IMR-90 (cell line): ENCODE measurements at regions not wholly inside any gene's neighbourhood (a gene's known extent, or its start where the extent isn't known, plus 50 kb on each side); places are given as distances from the start of the nearest gene placed in this dataset.

Experiments used
- ATAC-seq: fragments of 200-7000 bp; cut with Tn5 transposase; 2 replicates; pipeline ENCODE4 v1.9.1; 2020; ENCODE audit warnings: low read depth, mild to moderate bottlenecking, moderate library complexity
- BruUV-seq: library from RNA; stranded (reverse); fragments of 400-500 nt; replicated peaks from 2 replicates; lab custom pipeline; 2021; lab: Mats Ljungman, UMichigan
- CTCF ChIA-PET: fragments of 300-600 bp; formaldehyde crosslinking; extraction: SDS; loops from one replicate; lab custom pipeline; 2021; ENCODE audit warnings: antibody characterized with exemption; lab: Yijun Ruan, JAX
- POLR2A ChIA-PET: fragments of 300-600 bp; sonication (Branson Sonifier 250); formaldehyde crosslinking; loops from one replicate; lab custom pipeline; 2022; ENCODE audit warnings: antibody characterized with exemption; ENCODE audit not compliant: unreplicated experiment; lab: Charles Lee
- DNase-seq: peaks from one replicate; pipeline ENCODE4 v3.0.0; 2013
- H2AFZ ChIP-seq: replicated peaks from 2 replicates; pipeline ENCODE3; 2013; ENCODE audit warnings: low read length, mild to moderate bottlenecking; ENCODE audit not compliant: poor library complexity
- H2AK5ac ChIP-seq: 2 replicates; pipeline ENCODE4 v1.6.1; 2013; ENCODE audit warnings: low read depth, low read length, inconsistent platforms
- H2AK9ac ChIP-seq: replicated peaks from 2 replicates; pipeline ENCODE3; 2013; ENCODE audit warnings: mild to moderate bottlenecking, low read depth, low read length, moderate library complexity; ENCODE audit not compliant: poor library complexity
- H2BK120ac ChIP-seq: 2 replicates; pipeline ENCODE4 v1.6.1; 2013; ENCODE audit warnings: low read depth, low read length, inconsistent platforms
- H2BK15ac ChIP-seq: 3 replicates; pipeline ENCODE4 v1.6.1; 2013; ENCODE audit warnings: low read depth, low read length, inconsistent platforms
- H2BK20ac ChIP-seq: 2 replicates; pipeline ENCODE4 v1.6.1; 2013; ENCODE audit warnings: low read depth, mild to moderate bottlenecking, inconsistent platforms, low read length, moderate library complexity
- H2BK5ac ChIP-seq: 2 replicates; pipeline ENCODE4 v1.6.1; 2013; ENCODE audit warnings: mild to moderate bottlenecking, low read depth, low read length, inconsistent platforms; ENCODE audit not compliant: poor library complexity, severe bottlenecking
- H3K14ac ChIP-seq: replicated peaks from 2 replicates; pipeline ENCODE4 v1.6.1; 2013; ENCODE audit warnings: low read depth, low read length, inconsistent platforms
- H3K18ac ChIP-seq: 2 replicates; pipeline ENCODE4 v1.6.1; 2013; ENCODE audit warnings: low read depth, low read length, control low read depth
- H3K23ac ChIP-seq: 2 replicates; pipeline ENCODE4 v1.6.1; 2013; ENCODE audit warnings: low read depth, low read length, inconsistent platforms
- H3K27ac ChIP-seq: 2 replicates; pipeline ENCODE4 v1.5.1; 2013; ENCODE audit warnings: mild to moderate bottlenecking, control low read depth, low read length; ENCODE audit not compliant: insufficient read depth
- H3K27me3 ChIP-seq: 2 replicates; pipeline ENCODE4 v1.6.1; 2013; ENCODE audit warnings: low read length; ENCODE audit not compliant: control insufficient read depth, insufficient read depth
- H3K36me3 ChIP-seq: 2 replicates; pipeline ENCODE4 v1.6.1; 2013; ENCODE audit warnings: low read length, mixed read lengths; ENCODE audit not compliant: control insufficient read depth, insufficient read depth
- H3K4ac ChIP-seq: 2 replicates; pipeline ENCODE4 v1.6.1; 2013; ENCODE audit warnings: low read depth, low read length, inconsistent platforms
- H3K4me1 ChIP-seq: 2 replicates; pipeline ENCODE4 v1.6.1; 2013; ENCODE audit warnings: low read length, mixed read lengths; ENCODE audit not compliant: control insufficient read depth, insufficient read depth
- H3K4me2 ChIP-seq: 2 replicates; pipeline ENCODE4 v1.6.1; 2013; ENCODE audit warnings: low read depth, mild to moderate bottlenecking, control low read depth, low read length, moderate library complexity
- H3K4me3 ChIP-seq: 2 replicates; pipeline ENCODE4 v1.5.1; 2013; ENCODE audit warnings: low read depth, mild to moderate bottlenecking, control low read depth, low read length, moderate library complexity; ENCODE audit not compliant: insufficient read depth
- H3K56ac ChIP-seq: 2 replicates; pipeline ENCODE4 v1.6.1; 2013; ENCODE audit warnings: low read length, inconsistent platforms; ENCODE audit not compliant: insufficient read depth; ENCODE audit errors: extremely low read depth
- H3K79me1 ChIP-seq, 2 experiments: 2 replicates each; pipeline ENCODE4 v1.6.1; 2013; ENCODE audit warnings: low read length in 2 of 2, inconsistent platforms in 1 of 2, low read depth in 1 of 2
- H3K9ac ChIP-seq: 2 replicates; pipeline ENCODE4 v1.6.1; 2013; ENCODE audit warnings: low read depth, low read length, control low read depth
- H3K9me1 ChIP-seq: 2 replicates; pipeline ENCODE4 v1.6.1; 2013; ENCODE audit warnings: low read length, inconsistent platforms; ENCODE audit not compliant: insufficient read depth
- H3K9me3 ChIP-seq: 2 replicates; pipeline ENCODE4 v1.6.1; 2013; ENCODE audit warnings: low read length; ENCODE audit not compliant: control insufficient read depth, insufficient read depth
- H4K20me1 ChIP-seq: 2 replicates; pipeline ENCODE4 v1.6.1; 2013; ENCODE audit warnings: low read length, inconsistent platforms; ENCODE audit not compliant: insufficient read depth
- H4K5ac ChIP-seq: 2 replicates; pipeline ENCODE4 v1.6.1; 2013; ENCODE audit warnings: mild to moderate bottlenecking, low read depth, low read length, control low read depth
- H4K8ac ChIP-seq, 2 experiments: 2 replicates each; pipeline ENCODE4 v1.6.1; 2013; ENCODE audit warnings: low read depth in 2 of 2, low read length in 2 of 2, control low read depth in 1 of 2, inconsistent platforms in 1 of 2
- H4K91ac ChIP-seq: 2 replicates; pipeline ENCODE4 v1.6.1; 2013; ENCODE audit warnings: low read depth, low read length, inconsistent platforms; ENCODE audit not compliant: insufficient read depth
- MXI1 ChIP-seq: IDR thresholded peaks from 2 replicates; pipeline ENCODE4 v1.6.1; 2012; ENCODE audit warnings: low read depth, mild to moderate bottlenecking, low read length, moderate library complexity, borderline replicate concordance
- NFE2L2 ChIP-seq: fragments of 150-350 bp; IDR thresholded peaks from 2 replicates; pipeline ENCODE4 v1.6.1; 2016; ENCODE audit warnings: low read depth, mild to moderate bottlenecking, low read length
- WGBS, 2 experiments: methylation state at CpG; one replicate each; pipeline versions ENCODE4 v1.1.5 to v1.1.7; 2013; ENCODE audit warnings: missing lambda C conversion rate in 2 of 2; ENCODE audit not compliant: insufficient read length in 1 of 2; ENCODE audit errors: extremely low coverage in 2 of 2; 5-methylcytosine and 5-hydroxymethylcytosine counted together
- dilution Hi-C: fragments of 300-500 bp; cut with HindIII; formaldehyde crosslinking; loops from one replicate; pipeline ENCODE4 v1.14.3; 2018; ENCODE audit warnings: low sequenced_read_pairs; ENCODE audit not compliant: unreplicated experiment
- in situ Hi-C: fragments of 300-500 bp; cut with MboI; formaldehyde crosslinking; loops from 3 replicates; pipeline ENCODE4 v1.14.3; 2019; ENCODE audit warnings: low sequenced_read_pairs, inconsistent platforms, mixed read lengths
- intact Hi-C: fragments of 100-400 bp; cut with micrococcal nuclease; formaldehyde crosslinking; loops from 2 replicates; pipeline ENCODE4 v1.10.0; 2022

- H3K9me1 ChIP-seq, result no peaks in the 10 kb centered on the region
- H3K18ac ChIP-seq, result no peak overlapping the region
- intact Hi-C loops (no loop called here), in situ Hi-C loops (no loop called here), dilution Hi-C loops (no loop called here)
- peaks cover 6% of the 10 kb centered on the region for H3K27me3 ChIP-seq
- H2BK120ac ChIP-seq, result no peak overlapping the region
- no peak overlapping the region for H3K4me3 ChIP-seq
- no peaks in the 10 kb centered on the region for H3K36me3 ChIP-seq
- H3K4ac ChIP-seq, result no peak overlapping the region
- H3K79me1 ChIP-seq, result no peaks in the 10 kb centered on the region
- no peak for ATAC-seq
- no peak overlapping the region for H2AFZ ChIP-seq
- H2BK20ac ChIP-seq, result no peak overlapping the region
- no peak overlapping the region for H3K56ac ChIP-seq
- H4K5ac ChIP-seq, result no peak overlapping the region
- H3K9ac ChIP-seq, result no peak overlapping the region
- POLR2A ChIA-PET, result interaction anchor here (0.5 kb wide), 1 partner anchor 113 kb away, joined by 4 read pairs; no protein-coding TSS in a partner anchor
- H2BK15ac ChIP-seq, result no peak overlapping the region
- H3K14ac ChIP-seq, result no peak overlapping the region
- no peak overlapping the region for H4K91ac ChIP-seq
- H2BK5ac ChIP-seq, result no peak overlapping the region
- 67% methylated on average over 1 of the region's 3 CpGs; no CpG with 5 or more reads in 1 of the 2 experiments for WGBS, 2 experiments
- H3K9me3 ChIP-seq, result no peaks in the 10 kb centered on the region
- H4K20me1 ChIP-seq, result no peaks in the 10 kb centered on the region
- CTCF ChIA-PET, result no interaction called here
- no peak overlapping the region for H2AK5ac ChIP-seq
- no peak overlapping the region for H4K8ac ChIP-seq
- no peak overlapping the region for H3K4me2 ChIP-seq
- DNase-seq, result no peak
- TF ChIP-seq MXI1, result no peak
- no peak for TF ChIP-seq NFE2L2
- no peak overlapping the region for H2AK9ac ChIP-seq
- BruUV-seq, result no TSS peak
- H3K23ac ChIP-seq, result no peak overlapping the region
- no peak overlapping the region for H3K27ac ChIP-seq
- no peaks in the 10 kb centered on the region for H3K4me1 ChIP-seq
Observed at GRCh38 chr5:157923765-157924164, 64.8 kb upstream of the CLINT1 start.
